H1 (cell line): ENCODE measurements at regions not wholly inside any gene's neighbourhood (a gene's known extent, or its start where the extent isn't known, plus 50 kb on each side); places are given as distances from the start of the nearest gene placed in this dataset.

Source experiments
- EZH2 ChIP-seq: fragments of 200-600 bp; sonication (generic); IDR thresholded peaks from 2 replicates; pipeline ENCODE4 v1.7.1; 2012; ENCODE audit warnings: low read depth, mild to moderate bottlenecking, moderate library complexity, low read length, inconsistent platforms; ENCODE audit not compliant: severe bottlenecking
- NRF1 ChIP-seq: IDR thresholded peaks from 2 replicates; pipeline ENCODE4 v1.6.1; 2011; ENCODE audit warnings: mild to moderate bottlenecking, low read depth, low read length, improper control_type of control experiment
- PHF8 ChIP-seq: fragments of 200-600 bp; sonication (generic); conservative IDR thresholded peaks from 2 replicates; pipeline ENCODE4 v1.7.1; 2012; ENCODE audit warnings: low read depth, mild to moderate bottlenecking, inconsistent platforms, low read length, moderate library complexity
- POLR2AphosphoS5 ChIP-seq: IDR thresholded peaks from 2 replicates; pipeline ENCODE4 v1.6.1; 2011; ENCODE audit warnings: low read depth, low read length
- SIN3A ChIP-seq, 2 experiments: IDR thresholded peaks in 1 of 2; conservative IDR thresholded peaks in 1 of 2; 2 replicates each; pipeline ENCODE4 v1.6.1; 2011 to 2012; ENCODE audit warnings: low read length in 2 of 2, improper control_type of control experiment in 1 of 2, low read depth in 1 of 2, mild to moderate bottlenecking in 1 of 2
- TAF1 ChIP-seq: IDR thresholded peaks from 2 replicates; pipeline ENCODE4 v1.6.1; 2011; ENCODE audit warnings: mild to moderate bottlenecking, low read depth, low read length
- TEAD4 ChIP-seq: IDR thresholded peaks from 2 replicates; pipeline ENCODE4 v1.6.1; 2012; ENCODE audit warnings: low read depth, low read length, inconsistent platforms, mixed read lengths
- USF2 ChIP-seq: IDR thresholded peaks from 2 replicates; pipeline ENCODE4 v1.6.1; 2011; ENCODE audit warnings: low read length, improper control_type of control experiment
- TF ChIP-seq, protein P1 (sequence below), 3 experiments: IDR thresholded peaks; 1 replicate in 2 of 3; 2 replicates in 1 of 3; pipeline versions ENCODE4 v1.5.1 to v1.6.1; 2011; ENCODE audit warnings: low read length in 3 of 3, mild to moderate bottlenecking in 3 of 3, inconsistent platforms in 2 of 3, low read depth in 1 of 3, moderate library complexity in 1 of 3; ENCODE audit not compliant: insufficient read depth in 1 of 3; ENCODE audit errors: control extremely low read depth in 1 of 3

- TF ChIP-seq USF2 (no peak), NRF1 (no peak), TAF1 (no peak), EZH2 (no peak), PHF8 (no peak), SIN3A (conservative IDR thresholded peaks at IDR 0.05 in 1 of 2, IDR thresholded peaks at IDR 0.05 in 1 of 2; ENCODE audit: low read depth in 1 of 2, low read length in 2 of 2) (no peak), POLR2AphosphoS5 (no peak), TEAD4 (no peak)
- TF ChIP-seq, protein P1, sequence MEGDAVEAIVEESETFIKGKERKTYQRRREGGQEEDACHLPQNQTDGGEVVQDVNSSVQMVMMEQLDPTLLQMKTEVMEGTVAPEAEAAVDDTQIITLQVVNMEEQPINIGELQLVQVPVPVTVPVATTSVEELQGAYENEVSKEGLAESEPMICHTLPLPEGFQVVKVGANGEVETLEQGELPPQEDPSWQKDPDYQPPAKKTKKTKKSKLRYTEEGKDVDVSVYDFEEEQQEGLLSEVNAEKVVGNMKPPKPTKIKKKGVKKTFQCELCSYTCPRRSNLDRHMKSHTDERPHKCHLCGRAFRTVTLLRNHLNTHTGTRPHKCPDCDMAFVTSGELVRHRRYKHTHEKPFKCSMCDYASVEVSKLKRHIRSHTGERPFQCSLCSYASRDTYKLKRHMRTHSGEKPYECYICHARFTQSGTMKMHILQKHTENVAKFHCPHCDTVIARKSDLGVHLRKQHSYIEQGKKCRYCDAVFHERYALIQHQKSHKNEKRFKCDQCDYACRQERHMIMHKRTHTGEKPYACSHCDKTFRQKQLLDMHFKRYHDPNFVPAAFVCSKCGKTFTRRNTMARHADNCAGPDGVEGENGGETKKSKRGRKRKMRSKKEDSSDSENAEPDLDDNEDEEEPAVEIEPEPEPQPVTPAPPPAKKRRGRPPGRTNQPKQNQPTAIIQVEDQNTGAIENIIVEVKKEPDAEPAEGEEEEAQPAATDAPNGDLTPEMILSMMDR (IDR thresholded peaks at IDR 0.05; ENCODE audit: control extremely low read depth in 1 of 3, insufficient read depth in 1 of 3, low read depth in 1 of 3, low read length in 3 of 3): no peak
Observed at GRCh38 chr17:33567223-33567622, 274.1 kb upstream of the ASIC2 start.
